AG04449 (cell line): ENCODE measurements at regions not wholly inside any gene's neighbourhood (a gene's known extent, or its start where the extent isn't known, plus 50 kb on each side); places are given as distances from the start of the nearest gene placed in this dataset.

Source experiments
- CTCF ChIA-PET: fragments of 350-600 bp; formaldehyde crosslinking; extraction: SDS; loops from one replicate; lab custom pipeline; 2021; ENCODE audit warnings: antibody characterized with exemption; lab: Yijun Ruan, JAX
- POLR2A ChIA-PET: fragments of 400-600, 350-600 bp; formaldehyde crosslinking; extraction: SDS; loops from one replicate; lab custom pipeline; 2020; ENCODE audit warnings: antibody characterized with exemption, inconsistent platforms; lab: Yijun Ruan, JAX
- DNase-seq: peaks from one replicate; pipeline ENCODE4 v3.0.0-alpha.2; 2010; ENCODE audit warnings: low read depth, low spot score
- H3K4me3 ChIP-seq: 2 replicates; pipeline ENCODE4 v1.5.1; 2011; ENCODE audit warnings: low read depth, mild to moderate bottlenecking, control low read depth, low read length
- CTCF ChIP-seq: IDR thresholded peaks from one replicate; pipeline ENCODE4 v1.5.1; 2011; ENCODE audit warnings: mild to moderate bottlenecking, moderate library complexity, low read length, control low read depth, inconsistent platforms; ENCODE audit not compliant: insufficient read depth; ENCODE audit errors: missing control alignments

GRCh38 chr7:3214090-3214413 lies 87.0 kb upstream of the SDK1 start:
- no peak for TF ChIP-seq CTCF
- H3K4me3 ChIP-seq: no peak overlapping the region
- no peak for DNase-seq
- ChIA-PET POLR2A (no interaction called here), CTCF (no interaction called here)

GRCh38 chr7:3215624-3216585 lies 85.1 kb upstream of the SDK1 start:
- no peak for DNase-seq
- H3K4me3 ChIP-seq: no peak overlapping the region
- ChIA-PET CTCF (no interaction called here), POLR2A (no interaction called here)
- TF ChIP-seq CTCF: no peak

- no peak for TF ChIP-seq CTCF
- H3K4me3 ChIP-seq: no peak overlapping the region
- CTCF ChIA-PET: no interaction called here
- POLR2A ChIA-PET: no interaction called here
- no peak for DNase-seq
Measured at GRCh38 chr7:3217166-3217565, 83.9 kb upstream of the SDK1 start.

- CTCF ChIA-PET: interaction anchor here (1.1 kb wide), 1 partner anchor 14 kb away, joined by 5 read pairs; no protein-coding TSS in a partner anchor
- DNase-seq: no peak
- no peak overlapping the region for H3K4me3 ChIP-seq
- POLR2A ChIA-PET: no interaction called here
- no peak for TF ChIP-seq CTCF
Measured at GRCh38 chr7:3218411-3219225, 82.4 kb upstream of the SDK1 start.

GRCh38 chr7:3229904-3230470 lies 71.1 kb upstream of the SDK1 start:
- no peak for TF ChIP-seq CTCF
- DNase-seq: no peak
- POLR2A ChIA-PET: no interaction called here
- H3K4me3 ChIP-seq: no peak overlapping the region
- CTCF ChIA-PET: no interaction called here

- DNase-seq: no peak
- no peak for TF ChIP-seq CTCF
- ChIA-PET POLR2A (no interaction called here), CTCF (no interaction called here)
- H3K4me3 ChIP-seq: no peak overlapping the region
Measured at GRCh38 chr7:3230908-3231307, 70.1 kb upstream of the SDK1 start.
